ENCODE measurements at regions not wholly inside any gene's neighbourhood (a gene's known extent, or its start where the extent isn't known, plus 50 kb on each side); places are given as distances from the start of the nearest gene placed in this dataset.

GRCh38 chr6:100952006-100952405, 70.9 kb upstream of the ASCC3 start:
- intact Hi-C loops (cut with micrococcal nuclease), result no loop called here
- no peak overlapping the region for H3K27ac Mint-ChIP-seq
- Histone ChIP-seq H3K4me2 (replicated peaks; ENCODE audit: low read depth, low read length, poor library complexity, severe bottlenecking) (no peak overlapping the region), H3K4me1 (ENCODE audit: control insufficient read depth in 2 of 2, insufficient read depth in 2 of 2, low read length in 2 of 2) (no peaks in the 10 kb centered on the region), H2AFZ (ENCODE audit: insufficient read depth, low read depth, low read length, poor library complexity, severe bottlenecking) (no peak overlapping the region), H3K79me2 (ENCODE audit: control insufficient read depth, insufficient read depth, low read length) (no peaks in the 10 kb centered on the region), H3K9ac (ENCODE audit: low read length) (no peak overlapping the region), H4K20me1 (ENCODE audit: control insufficient read depth, insufficient read depth, low read length, poor library complexity, severe bottlenecking) (no peaks in the 10 kb centered on the region), H3K27me3 (replicated peaks in 1 of 4; ENCODE audit: control extremely low read depth in 1 of 4, control insufficient read depth in 3 of 4, insufficient read depth in 4 of 4, low read length in 3 of 4) (no peaks in the 10 kb centered on the region), H3K36me3 (replicated peaks in 1 of 2; ENCODE audit: control extremely low read depth in 1 of 2, control insufficient read depth in 1 of 2, extremely low read depth in 1 of 2, insufficient read depth in 2 of 2, low read length in 1 of 2) (no peaks in the 10 kb centered on the region), H3K4me3 (ENCODE audit: control extremely low read depth in 1 of 5, extremely low read depth in 1 of 5, insufficient read depth in 1 of 5, low read depth in 2 of 5, low read length in 4 of 5) (no peak overlapping the region), H3K9me3 (ENCODE audit: control extremely low read depth in 1 of 3, control insufficient read depth in 2 of 3, insufficient read depth in 1 of 3, low read length in 2 of 3) (no peaks in the 10 kb centered on the region), H3K27ac (ENCODE audit: low read length in 2 of 2) (no peak overlapping the region)
- DNase-seq (no peak), ATAC-seq (ENCODE audit: low read depth) (no peak)
- H3K4me3 Mint-ChIP-seq, result no peak overlapping the region
- ChIA-PET CTCF (no interaction called here), POLR2A (no interaction called here)
- no peaks in the 10 kb centered on the region for H3K27me3 Mint-ChIP-seq
- TF ChIP-seq EZH2 (IDR thresholded peaks at IDR 0.05; ENCODE audit: borderline replicate concordance, insufficient read depth, low read depth, low read length, poor library complexity, severe bottlenecking), result no peak
- no peak for TF ChIP-seq CTCF (IDR thresholded peaks at IDR 0.05)
- H3K9me3 Mint-ChIP-seq (ENCODE audit: insufficient read depth), result peaks cover 6% of the 10 kb centered on the region
- 73% methylated on average over 7 of the region's 9 CpGs for WGBS (ENCODE audit: insufficient coverage)
- H3K4me1 Mint-ChIP-seq, result no peaks in the 10 kb centered on the region

- WGBS (ENCODE audit: insufficient coverage), result no CpG with 5 or more reads among the region's 3 CpGs
- TF ChIP-seq CTCF (IDR thresholded peaks at IDR 0.05) (no peak), EZH2 (IDR thresholded peaks at IDR 0.05; ENCODE audit: borderline replicate concordance, insufficient read depth, low read depth, low read length, poor library complexity, severe bottlenecking) (no peak)
- CTCF ChIA-PET, result no interaction called here
- intact Hi-C loops (cut with micrococcal nuclease), result no loop called here
- POLR2A ChIA-PET, result no interaction called here
- no peak overlapping the region for H3K27ac ChIP-seq (ENCODE audit: low read length in 2 of 2)
- no peaks in the 10 kb centered on the region for H3K4me1 ChIP-seq (ENCODE audit: control insufficient read depth in 2 of 2, insufficient read depth in 2 of 2, low read length in 2 of 2)
- Mint-ChIP-seq H3K9me3 (ENCODE audit: insufficient read depth) (peaks cover 3% of the 10 kb centered on the region), H3K4me1 (no peaks in the 10 kb centered on the region), H3K27ac (no peak overlapping the region), H3K4me3 (no peak overlapping the region), H3K27me3 (peaks cover 11% of the 10 kb centered on the region)
- H3K27me3 ChIP-seq (replicated peaks in 1 of 4; ENCODE audit: control extremely low read depth in 1 of 4, control insufficient read depth in 3 of 4, insufficient read depth in 4 of 4, low read length in 3 of 4), result no peaks in the 10 kb centered on the region
- no peaks in the 10 kb centered on the region for H4K20me1 ChIP-seq (ENCODE audit: control insufficient read depth, insufficient read depth, low read length, poor library complexity, severe bottlenecking)
- H3K9me3 ChIP-seq (ENCODE audit: control extremely low read depth in 1 of 3, control insufficient read depth in 2 of 3, insufficient read depth in 1 of 3, low read length in 2 of 3), result no peaks in the 10 kb centered on the region
- no peak overlapping the region for H2AFZ ChIP-seq (ENCODE audit: insufficient read depth, low read depth, low read length, poor library complexity, severe bottlenecking)
- ATAC-seq (ENCODE audit: low read depth), result no peak
- no peak overlapping the region for H3K9ac ChIP-seq (ENCODE audit: low read length)
- H3K36me3 ChIP-seq (replicated peaks in 1 of 2; ENCODE audit: control extremely low read depth in 1 of 2, control insufficient read depth in 1 of 2, extremely low read depth in 1 of 2, insufficient read depth in 2 of 2, low read length in 1 of 2), result no peaks in the 10 kb centered on the region
- H3K79me2 ChIP-seq (ENCODE audit: control insufficient read depth, insufficient read depth, low read length), result no peaks in the 10 kb centered on the region
- no peak for DNase-seq
- no peak overlapping the region for H3K4me3 ChIP-seq (ENCODE audit: control extremely low read depth in 1 of 5, extremely low read depth in 1 of 5, insufficient read depth in 1 of 5, low read depth in 2 of 5, low read length in 4 of 5)
- H3K4me2 ChIP-seq (replicated peaks; ENCODE audit: low read depth, low read length, poor library complexity, severe bottlenecking), result no peak overlapping the region
Measured at GRCh38 chr6:100959280-100959679, 78.2 kb upstream of the ASCC3 start.

Data from B cell (primary cell).